Liver (tissue), 8 donors: ENCODE measurements at regions not wholly inside any gene's neighbourhood (a gene's known extent, or its start where the extent isn't known, plus 50 kb on each side); places are given as distances from the start of the nearest gene placed in this dataset.

ENCODE experiments used
- DNase-seq: peaks from one replicate; pipeline ENCODE4 v3.0.0-alpha.2; 2017; ENCODE audit warnings: low spot score
- H3K27ac ChIP-seq, 2 donors: one replicate each; pipeline ENCODE4 v1.7.0; 2013; ENCODE audit warnings: inconsistent platforms in 2 of 2, low read length in 2 of 2, control low read depth in 1 of 2, low read depth in 1 of 2, mild to moderate bottlenecking in 1 of 2
- H3K27me3 ChIP-seq, 4 donors: one replicate each; pipeline versions ENCODE4 v1.6.1 to v1.7.0; 2013; ENCODE audit warnings: low read length in 3 of 4, inconsistent platforms in 1 of 4, mild to moderate bottlenecking in 1 of 4, moderate library complexity in 1 of 4; ENCODE audit not compliant: control insufficient read depth in 4 of 4, insufficient read depth in 4 of 4
- H3K36me3 ChIP-seq, 4 donors: one replicate each; pipeline versions ENCODE4 v1.6.1 to v1.7.0; 2013; ENCODE audit warnings: low read length in 3 of 4, mild to moderate bottlenecking in 3 of 4, low read depth in 1 of 4, moderate library complexity in 1 of 4; ENCODE audit not compliant: control insufficient read depth in 4 of 4, insufficient read depth in 3 of 4
- H3K4me1 ChIP-seq, 4 donors: one replicate each; pipeline versions ENCODE4 v1.6.1 to v1.7.0; 2013; ENCODE audit warnings: low read length in 3 of 4, mild to moderate bottlenecking in 3 of 4, moderate library complexity in 1 of 4; ENCODE audit not compliant: control insufficient read depth in 4 of 4, insufficient read depth in 4 of 4
- H3K4me3 ChIP-seq, 3 donors: one replicate each; pipeline versions ENCODE4 v1.6.1 to v1.7.0; 2013; ENCODE audit warnings: low read length in 3 of 3, control low read depth in 1 of 3, low read depth in 1 of 3, mild to moderate bottlenecking in 1 of 3
- H3K9ac ChIP-seq, 2 donors: one replicate each; pipeline ENCODE4 v1.7.0; 2013; ENCODE audit warnings: low read length in 2 of 2, mild to moderate bottlenecking in 2 of 2, moderate library complexity in 2 of 2, control low read depth in 1 of 2, low read depth in 1 of 2
- H3K9me3 ChIP-seq, 4 donors: one replicate each; pipeline versions ENCODE4 v1.6.1 to v1.7.0; 2013; ENCODE audit warnings: low read length in 3 of 4; ENCODE audit not compliant: control insufficient read depth in 4 of 4
- EGR1 ChIP-seq, 2 donors: IDR thresholded peaks; 2 replicates each; pipeline ENCODE4 v1.6.1; 2016 to 2018; ENCODE audit warnings: antibody characterized with exemption in 2 of 2, low read depth in 2 of 2
- FOXA1 ChIP-seq: IDR thresholded peaks from 2 replicates; pipeline ENCODE4 v1.6.1; 2016; ENCODE audit warnings: antibody characterized with exemption
- HNF4A ChIP-seq, 2 donors: conservative IDR thresholded peaks; 2 replicates each; pipeline ENCODE4 v1.6.1; 2016; ENCODE audit warnings: antibody characterized with exemption in 2 of 2, mild to moderate bottlenecking in 2 of 2
- HNF4G ChIP-seq: IDR thresholded peaks from 2 replicates; pipeline ENCODE4 v1.6.1; 2016; ENCODE audit warnings: antibody characterized with exemption
- JUND ChIP-seq, 2 donors: IDR thresholded peaks; 2 replicates each; pipeline ENCODE4 v1.6.1; 2016; ENCODE audit warnings: antibody characterized with exemption in 2 of 2
- NR2F2 ChIP-seq: IDR thresholded peaks from 2 replicates; pipeline ENCODE4 v1.6.1; 2016; ENCODE audit warnings: antibody characterized with exemption
- RAD21 ChIP-seq, 2 donors: IDR thresholded peaks; 2 replicates each; pipeline ENCODE4 v1.6.1; 2016; ENCODE audit warnings: antibody characterized with exemption in 2 of 2, mild to moderate bottlenecking in 2 of 2
- RXRA ChIP-seq, 2 donors: IDR thresholded peaks; 2 replicates each; pipeline ENCODE4 v1.6.1; 2017 to 2018; ENCODE audit warnings: antibody characterized with exemption in 2 of 2, mild to moderate bottlenecking in 1 of 2
- SP1 ChIP-seq: IDR thresholded peaks from 2 replicates; pipeline ENCODE4 v1.6.1; 2018; ENCODE audit warnings: antibody characterized with exemption, mild to moderate bottlenecking
- TAF1 ChIP-seq: conservative IDR thresholded peaks from 2 replicates; pipeline ENCODE4 v1.6.1; 2016; ENCODE audit warnings: antibody characterized with exemption, mild to moderate bottlenecking
- ZBTB33 ChIP-seq: IDR thresholded peaks from 2 replicates; pipeline ENCODE4 v1.6.1; 2016; ENCODE audit warnings: antibody characterized with exemption
- WGBS: extraction: QIAGEN DNeasy Blood & Tissue Kit; methylation state at CpG from one replicate; pipeline ENCODE4 v1.1.7; 2013; 5-methylcytosine and 5-hydroxymethylcytosine counted together
- TF ChIP-seq, protein P1 (sequence below): IDR thresholded peaks from 2 replicates; pipeline ENCODE4 v1.6.1; 2016; ENCODE audit warnings: antibody characterized with exemption
- TF ChIP-seq, protein P2 (sequence below): IDR thresholded peaks from 2 replicates; pipeline ENCODE4 v1.6.1; 2016; ENCODE audit warnings: antibody characterized with exemption
- TF ChIP-seq, protein P3 (sequence below): fragments of 150-350 bp; IDR thresholded peaks from 2 replicates; pipeline ENCODE4 v1.5.1; 2017; ENCODE audit warnings: improper control_type of control experiment, low read depth, low read length; ENCODE audit not compliant: missing input control
- TF ChIP-seq, protein P4 (sequence below): IDR thresholded peaks from 2 replicates; pipeline ENCODE4 v1.6.1; 2016; ENCODE audit warnings: antibody characterized with exemption, mild to moderate bottlenecking
- donor health status: healthy.
- donor health status: healthy.
- donor health status: healthy.
- donor health status: healthy.
- donor health status: healthy.

DNA sequence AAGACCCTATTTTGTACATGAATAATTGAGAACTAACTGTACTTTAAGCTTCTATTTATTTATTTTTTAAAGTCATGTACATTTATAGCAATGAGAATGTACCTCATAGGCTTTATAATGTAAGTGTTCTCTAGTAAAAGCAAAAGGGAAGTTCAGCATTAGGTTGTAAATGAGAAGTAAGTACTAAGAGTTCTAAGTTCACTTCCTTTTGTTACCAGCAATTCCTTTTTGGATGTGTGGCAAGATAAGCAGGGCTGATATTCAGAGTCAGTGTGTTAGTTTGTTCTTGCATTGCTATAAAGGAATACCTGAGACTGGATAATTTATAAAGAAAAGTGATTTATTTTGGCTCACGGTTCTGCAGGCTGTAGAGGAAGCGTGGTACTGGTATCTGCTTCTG, 54.0 kb upstream of the CCN2 start:
- TF ChIP-seq HNF4A (conservative IDR thresholded peaks at IDR 0.05) (no peak), TAF1 (no peak), ZBTB33 (no peak), FOXA1 (no peak), HNF4G (no peak), EGR1 (IDR thresholded peaks at IDR 0.05; ENCODE audit: low read depth in 2 of 2) (no peak), RAD21 (IDR thresholded peaks at IDR 0.05) (no peak), RXRA (IDR thresholded peaks at IDR 0.05) (no peak), NR2F2 (no peak)
- TF ChIP-seq, protein P1, sequence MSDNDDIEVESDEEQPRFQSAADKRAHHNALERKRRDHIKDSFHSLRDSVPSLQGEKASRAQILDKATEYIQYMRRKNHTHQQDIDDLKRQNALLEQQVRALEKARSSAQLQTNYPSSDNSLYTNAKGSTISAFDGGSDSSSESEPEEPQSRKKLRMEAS, result no peak
- TF ChIP-seq, protein P2, sequence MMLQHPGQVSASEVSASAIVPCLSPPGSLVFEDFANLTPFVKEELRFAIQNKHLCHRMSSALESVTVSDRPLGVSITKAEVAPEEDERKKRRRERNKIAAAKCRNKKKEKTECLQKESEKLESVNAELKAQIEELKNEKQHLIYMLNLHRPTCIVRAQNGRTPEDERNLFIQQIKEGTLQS, result no peak
- TF ChIP-seq, protein P3, sequence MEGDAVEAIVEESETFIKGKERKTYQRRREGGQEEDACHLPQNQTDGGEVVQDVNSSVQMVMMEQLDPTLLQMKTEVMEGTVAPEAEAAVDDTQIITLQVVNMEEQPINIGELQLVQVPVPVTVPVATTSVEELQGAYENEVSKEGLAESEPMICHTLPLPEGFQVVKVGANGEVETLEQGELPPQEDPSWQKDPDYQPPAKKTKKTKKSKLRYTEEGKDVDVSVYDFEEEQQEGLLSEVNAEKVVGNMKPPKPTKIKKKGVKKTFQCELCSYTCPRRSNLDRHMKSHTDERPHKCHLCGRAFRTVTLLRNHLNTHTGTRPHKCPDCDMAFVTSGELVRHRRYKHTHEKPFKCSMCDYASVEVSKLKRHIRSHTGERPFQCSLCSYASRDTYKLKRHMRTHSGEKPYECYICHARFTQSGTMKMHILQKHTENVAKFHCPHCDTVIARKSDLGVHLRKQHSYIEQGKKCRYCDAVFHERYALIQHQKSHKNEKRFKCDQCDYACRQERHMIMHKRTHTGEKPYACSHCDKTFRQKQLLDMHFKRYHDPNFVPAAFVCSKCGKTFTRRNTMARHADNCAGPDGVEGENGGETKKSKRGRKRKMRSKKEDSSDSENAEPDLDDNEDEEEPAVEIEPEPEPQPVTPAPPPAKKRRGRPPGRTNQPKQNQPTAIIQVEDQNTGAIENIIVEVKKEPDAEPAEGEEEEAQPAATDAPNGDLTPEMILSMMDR, result no peak
- TF ChIP-seq, protein P4, sequence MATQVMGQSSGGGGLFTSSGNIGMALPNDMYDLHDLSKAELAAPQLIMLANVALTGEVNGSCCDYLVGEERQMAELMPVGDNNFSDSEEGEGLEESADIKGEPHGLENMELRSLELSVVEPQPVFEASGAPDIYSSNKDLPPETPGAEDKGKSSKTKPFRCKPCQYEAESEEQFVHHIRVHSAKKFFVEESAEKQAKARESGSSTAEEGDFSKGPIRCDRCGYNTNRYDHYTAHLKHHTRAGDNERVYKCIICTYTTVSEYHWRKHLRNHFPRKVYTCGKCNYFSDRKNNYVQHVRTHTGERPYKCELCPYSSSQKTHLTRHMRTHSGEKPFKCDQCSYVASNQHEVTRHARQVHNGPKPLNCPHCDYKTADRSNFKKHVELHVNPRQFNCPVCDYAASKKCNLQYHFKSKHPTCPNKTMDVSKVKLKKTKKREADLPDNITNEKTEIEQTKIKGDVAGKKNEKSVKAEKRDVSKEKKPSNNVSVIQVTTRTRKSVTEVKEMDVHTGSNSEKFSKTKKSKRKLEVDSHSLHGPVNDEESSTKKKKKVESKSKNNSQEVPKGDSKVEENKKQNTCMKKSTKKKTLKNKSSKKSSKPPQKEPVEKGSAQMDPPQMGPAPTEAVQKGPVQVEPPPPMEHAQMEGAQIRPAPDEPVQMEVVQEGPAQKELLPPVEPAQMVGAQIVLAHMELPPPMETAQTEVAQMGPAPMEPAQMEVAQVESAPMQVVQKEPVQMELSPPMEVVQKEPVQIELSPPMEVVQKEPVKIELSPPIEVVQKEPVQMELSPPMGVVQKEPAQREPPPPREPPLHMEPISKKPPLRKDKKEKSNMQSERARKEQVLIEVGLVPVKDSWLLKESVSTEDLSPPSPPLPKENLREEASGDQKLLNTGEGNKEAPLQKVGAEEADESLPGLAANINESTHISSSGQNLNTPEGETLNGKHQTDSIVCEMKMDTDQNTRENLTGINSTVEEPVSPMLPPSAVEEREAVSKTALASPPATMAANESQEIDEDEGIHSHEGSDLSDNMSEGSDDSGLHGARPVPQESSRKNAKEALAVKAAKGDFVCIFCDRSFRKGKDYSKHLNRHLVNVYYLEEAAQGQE, result no peak
- H3K36me3 ChIP-seq, result no peaks in the 10 kb centered on the region
- H3K27me3 ChIP-seq, result no peaks in the 10 kb centered on the region
- no peak overlapping the region for H3K27ac ChIP-seq
- peaks cover 0 to under 1% (median 0%) of the 10 kb centered on the region in 4 donors for H3K4me1 ChIP-seq
- H3K9ac ChIP-seq, result no peak overlapping the region
- H3K4me3 ChIP-seq, result no peak overlapping the region
- WGBS, result 71% methylated on average over 2 of the region's 2 CpGs
- no peak for DNase-seq
- H3K9me3 ChIP-seq, result peaks cover 0 to 3% (median 0%) of the 10 kb centered on the region in 4 donors

DNA sequence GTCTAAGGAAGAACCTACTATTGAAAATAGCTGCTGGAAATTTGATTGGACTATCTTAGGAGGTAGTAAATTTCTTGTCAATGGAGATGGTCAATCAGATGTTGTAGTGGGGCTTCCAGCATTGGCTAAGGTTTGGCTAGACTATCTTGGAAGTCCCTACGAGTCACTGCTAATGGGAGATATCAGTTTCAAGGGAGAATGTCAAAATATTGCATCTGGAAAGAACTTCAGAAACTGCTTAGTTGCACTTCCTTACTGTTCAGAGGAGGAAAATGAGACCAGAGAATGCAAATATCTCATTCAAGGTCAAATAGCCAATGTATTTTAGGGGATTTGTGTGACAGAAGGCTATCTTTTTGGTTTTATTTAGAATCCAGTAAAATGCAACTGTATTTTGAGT, 53.5 kb upstream of the CCN2 start:
- Histone ChIP-seq H3K4me3 (no peak overlapping the region), H3K4me1 (no peaks in the 10 kb centered on the region), H3K27me3 (no peaks in the 10 kb centered on the region), H3K27ac (no peak overlapping the region), H3K36me3 (no peaks in the 10 kb centered on the region), H3K9me3 (peaks cover 0 to 3% (median 0%) of the 10 kb centered on the region in 4 donors), H3K9ac (no peak overlapping the region)
- TF ChIP-seq RAD21 (IDR thresholded peaks at IDR 0.05) (no peak), JUND (IDR thresholded peaks at IDR 0.05) (no peak), EGR1 (IDR thresholded peaks at IDR 0.05; ENCODE audit: low read depth in 2 of 2) (no peak), NR2F2 (no peak), SP1 (no peak), HNF4A (conservative IDR thresholded peaks at IDR 0.05) (no peak), HNF4G (no peak)
- TF ChIP-seq, protein P2, result no peak
- TF ChIP-seq, protein P4, result no peak
- TF ChIP-seq, protein P1, result no peak
- WGBS, result 71% methylated on average over 1 of the region's 1 CpG
- no peak for DNase-seq
